ENCODE measurements at regions not wholly inside any gene's neighbourhood (a gene's known extent, or its start where the extent isn't known, plus 50 kb on each side); places are given as distances from the start of the nearest gene placed in this dataset.

GRCh38 chr2:103887625-103888024, 966.3 kb upstream of the POU3F3 start:
- no peak overlapping the region for H3K4me3 ChIP-seq (replicated peaks; ENCODE audit: low read depth, low read length)
- DNase-seq (ENCODE audit: extremely low read depth, low read depth): no peak
- no peak for TF ChIP-seq CTCF (IDR thresholded peaks at IDR 0.05; ENCODE audit: low read depth, low read length, missing control alignments)

- TF ChIP-seq CTCF (IDR thresholded peaks at IDR 0.05; ENCODE audit: low read depth, low read length, missing control alignments): no peak
- no peak overlapping the region for H3K4me3 ChIP-seq (replicated peaks; ENCODE audit: low read depth, low read length)
- no peak for DNase-seq (ENCODE audit: extremely low read depth, low read depth)
Measured at GRCh38 chr2:103896182-103896581, 957.7 kb upstream of the POU3F3 start.

- DNase-seq (ENCODE audit: extremely low read depth, low read depth): no peak
Measured at GRCh38 chr2:103898561-103898960, 955.4 kb upstream of the POU3F3 start.

GRCh38 chr2:103902347-103902746, 951.6 kb upstream of the POU3F3 start:
- H3K4me3 ChIP-seq (replicated peaks; ENCODE audit: low read depth, low read length): no peak overlapping the region
- TF ChIP-seq CTCF (IDR thresholded peaks at IDR 0.05; ENCODE audit: low read depth, low read length, missing control alignments): no peak
- no peak for DNase-seq (ENCODE audit: extremely low read depth, low read depth)

More at GRCh38 chr2:103898561-103898960, 955.4 kb upstream of the POU3F3 start:
- TF ChIP-seq CTCF (IDR thresholded peaks at IDR 0.05; ENCODE audit: low read depth, low read length, missing control alignments): no peak
- H3K4me3 ChIP-seq (replicated peaks; ENCODE audit: low read depth, low read length): no peak overlapping the region

- no peak for TF ChIP-seq CTCF (IDR thresholded peaks at IDR 0.05; ENCODE audit: low read depth, low read length, missing control alignments)
- DNase-seq (ENCODE audit: extremely low read depth, low read depth): no peak
- no peak overlapping the region for H3K4me3 ChIP-seq (replicated peaks; ENCODE audit: low read depth, low read length)
Measured at GRCh38 chr2:103921161-103921560, 932.8 kb upstream of the POU3F3 start.

- DNase-seq (ENCODE audit: extremely low read depth, low read depth): no peak
- H3K4me3 ChIP-seq (replicated peaks; ENCODE audit: low read depth, low read length): no peak overlapping the region
- TF ChIP-seq CTCF (IDR thresholded peaks at IDR 0.05; ENCODE audit: low read depth, low read length, missing control alignments): no peak
Measured at GRCh38 chr2:103942199-103942598, 911.7 kb upstream of the POU3F3 start.

GRCh38 chr2:103945083-103945482, 908.8 kb upstream of the POU3F3 start:
- no peak for TF ChIP-seq CTCF (IDR thresholded peaks at IDR 0.05; ENCODE audit: low read depth, low read length, missing control alignments)
- H3K4me3 ChIP-seq (replicated peaks; ENCODE audit: low read depth, low read length): no peak overlapping the region
- no peak for DNase-seq (ENCODE audit: extremely low read depth, low read depth)

All from HFF-Myc (cell line).